LNCaP clone FGC (cell line): ENCODE measurements at regions not wholly inside any gene's neighbourhood (a gene's known extent, or its start where the extent isn't known, plus 50 kb on each side); places are given as distances from the start of the nearest gene placed in this dataset.

Source experiments
- DNase-seq: peaks from one replicate; pipeline ENCODE4 v3.0.0-alpha.2; 2011; ENCODE audit warnings: low read depth
- H3K4me3 ChIP-seq: 2 replicates; pipeline ENCODE4 v1.5.1; 2011; ENCODE audit warnings: mild to moderate bottlenecking, low read depth, low read length, control low read depth
- CTCF ChIP-seq: IDR thresholded peaks from 2 replicates; pipeline ENCODE4 v1.5.1; 2012; ENCODE audit warnings: mild to moderate bottlenecking; ENCODE audit not compliant: control insufficient read depth, insufficient read depth; ENCODE audit errors: extremely low read depth

GRCh38 chr18:78240101-78240500, 739.5 kb upstream of the SALL3 start:
- no peak overlapping the region for H3K4me3 ChIP-seq
- DNase-seq, result no peak
- no peak for TF ChIP-seq CTCF

GRCh38 chr18:78240627-78241252, 738.9 kb upstream of the SALL3 start:
- TF ChIP-seq CTCF, result no peak
- no peak overlapping the region for H3K4me3 ChIP-seq
- DNase-seq, result no peak

GRCh38 chr18:78241535-78242253, 737.9 kb upstream of the SALL3 start:
- DNase-seq, result no peak
- no peak for TF ChIP-seq CTCF
- H3K4me3 ChIP-seq, result no peak overlapping the region

DNA sequence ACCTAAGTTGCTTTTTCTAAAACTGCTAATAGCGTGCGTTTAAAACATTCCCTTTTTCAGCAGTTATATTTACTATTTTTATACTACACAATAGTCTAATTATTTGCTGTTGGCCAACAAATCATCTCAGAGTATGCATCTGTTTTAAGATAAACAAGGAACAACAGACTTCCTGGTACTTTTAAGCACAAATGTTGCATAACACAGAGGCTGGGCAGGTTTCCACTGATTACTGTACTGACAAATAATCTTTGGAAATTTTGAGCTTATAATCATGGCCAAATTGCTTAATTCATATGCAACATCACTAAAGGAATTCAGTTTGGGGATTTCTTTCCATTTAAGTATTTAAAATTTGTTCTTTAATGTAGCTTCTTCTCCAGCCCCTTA, 737.4 kb upstream of the SALL3 start:
- DNase-seq, result peak; percentile 11
- no peak overlapping the region for H3K4me3 ChIP-seq
- TF ChIP-seq CTCF, result no peak

- no peak for DNase-seq
- TF ChIP-seq CTCF, result no peak
- no peak overlapping the region for H3K4me3 ChIP-seq
These were observed 736.8 kb upstream of the SALL3 start for GRCh38 chr18:78242806-78243205.

- TF ChIP-seq CTCF, result no peak
- H3K4me3 ChIP-seq, result no peak overlapping the region
- no peak for DNase-seq
These were observed 734.8 kb upstream of the SALL3 start for GRCh38 chr18:78244779-78245178.

- DNase-seq, result no peak
- H3K4me3 ChIP-seq, result no peak overlapping the region
- no peak for TF ChIP-seq CTCF
These were observed 734.2 kb upstream of the SALL3 start for GRCh38 chr18:78245451-78245850.
